ENCODE measurements at regions not wholly inside any gene's neighbourhood (a gene's known extent, or its start where the extent isn't known, plus 50 kb on each side); places are given as distances from the start of the nearest gene placed in this dataset.
"Not testable (repeated sequence)": the region's sequence is repeated elsewhere in the genome, so short reads cannot be mapped to it uniquely, and the experiment has no call there.

GRCh38 chr18:60062831-60063230 lies 163.0 kb downstream of the PMAIP1 start:
- TF ChIP-seq, protein P1, sequence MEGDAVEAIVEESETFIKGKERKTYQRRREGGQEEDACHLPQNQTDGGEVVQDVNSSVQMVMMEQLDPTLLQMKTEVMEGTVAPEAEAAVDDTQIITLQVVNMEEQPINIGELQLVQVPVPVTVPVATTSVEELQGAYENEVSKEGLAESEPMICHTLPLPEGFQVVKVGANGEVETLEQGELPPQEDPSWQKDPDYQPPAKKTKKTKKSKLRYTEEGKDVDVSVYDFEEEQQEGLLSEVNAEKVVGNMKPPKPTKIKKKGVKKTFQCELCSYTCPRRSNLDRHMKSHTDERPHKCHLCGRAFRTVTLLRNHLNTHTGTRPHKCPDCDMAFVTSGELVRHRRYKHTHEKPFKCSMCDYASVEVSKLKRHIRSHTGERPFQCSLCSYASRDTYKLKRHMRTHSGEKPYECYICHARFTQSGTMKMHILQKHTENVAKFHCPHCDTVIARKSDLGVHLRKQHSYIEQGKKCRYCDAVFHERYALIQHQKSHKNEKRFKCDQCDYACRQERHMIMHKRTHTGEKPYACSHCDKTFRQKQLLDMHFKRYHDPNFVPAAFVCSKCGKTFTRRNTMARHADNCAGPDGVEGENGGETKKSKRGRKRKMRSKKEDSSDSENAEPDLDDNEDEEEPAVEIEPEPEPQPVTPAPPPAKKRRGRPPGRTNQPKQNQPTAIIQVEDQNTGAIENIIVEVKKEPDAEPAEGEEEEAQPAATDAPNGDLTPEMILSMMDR (conservative IDR thresholded peaks at IDR 0.05; ENCODE audit: low read length): not testable (repeated sequence)
- not testable (repeated sequence) for TF ChIP-seq EZH2phosphoT487 (IDR thresholded peaks at IDR 0.05; ENCODE audit: borderline replicate concordance, low read depth, low read length)
